Stimulated activated CD8-positive, alpha-beta memory T cell treated with anti-CD3 and anti-CD28 coated beads, Interleukin-7, amount 100 ng/mL, for 48 hours (primary cell): ENCODE measurements at regions not wholly inside any gene's neighbourhood (a gene's known extent, or its start where the extent isn't known, plus 50 kb on each side); places are given as distances from the start of the nearest gene placed in this dataset.

Experiments used
- DNase-seq, 2 donors: peaks; one replicate each; pipeline ENCODE4 v3.0.0-alpha.2; 2020; ENCODE audit warnings: low read depth in 1 of 2; ENCODE audit errors: extremely low read depth in 1 of 2

DNA sequence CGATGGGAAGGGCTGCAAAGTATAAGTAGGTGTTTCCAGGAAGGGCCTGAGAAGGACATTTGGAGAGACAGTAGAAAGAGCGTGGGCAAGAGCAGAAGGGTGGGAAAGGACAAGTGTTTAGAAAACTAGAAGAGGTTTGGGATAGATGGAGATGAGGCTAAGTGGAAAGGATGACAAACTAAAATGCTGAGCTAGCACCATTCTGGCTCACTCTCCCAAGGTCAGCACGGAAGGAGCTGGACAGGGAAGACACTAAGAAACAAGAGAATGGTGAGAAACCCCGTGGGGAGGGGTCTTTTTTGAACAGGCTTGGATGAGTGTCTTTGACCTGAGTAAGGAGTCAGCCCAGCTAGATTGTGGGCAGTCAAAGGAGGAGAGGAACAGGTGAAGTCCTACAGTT, 286.0 kb downstream of the CDK5RAP2 start:
- DNase-seq = no peak

DNA sequence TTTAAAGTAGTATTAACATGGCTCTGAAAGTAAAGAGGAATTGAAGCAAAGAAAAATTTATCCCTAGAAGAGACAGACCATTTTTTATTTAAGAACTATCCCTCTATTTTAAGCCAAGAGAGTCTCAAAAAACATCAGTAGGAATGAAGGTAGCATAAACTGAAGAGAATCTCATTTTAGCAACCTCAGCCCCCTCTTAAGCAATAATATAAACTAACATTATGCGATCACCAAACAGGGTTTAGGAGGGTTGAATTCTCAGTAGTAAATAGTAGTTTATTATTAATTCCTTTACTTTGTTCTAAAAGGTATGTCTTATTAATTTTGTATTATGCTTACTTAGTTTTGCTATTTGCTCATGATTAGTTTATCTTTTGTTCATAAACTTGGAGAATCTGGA, 287.4 kb downstream of the CDK5RAP2 start:
- no peak for DNase-seq

DNA sequence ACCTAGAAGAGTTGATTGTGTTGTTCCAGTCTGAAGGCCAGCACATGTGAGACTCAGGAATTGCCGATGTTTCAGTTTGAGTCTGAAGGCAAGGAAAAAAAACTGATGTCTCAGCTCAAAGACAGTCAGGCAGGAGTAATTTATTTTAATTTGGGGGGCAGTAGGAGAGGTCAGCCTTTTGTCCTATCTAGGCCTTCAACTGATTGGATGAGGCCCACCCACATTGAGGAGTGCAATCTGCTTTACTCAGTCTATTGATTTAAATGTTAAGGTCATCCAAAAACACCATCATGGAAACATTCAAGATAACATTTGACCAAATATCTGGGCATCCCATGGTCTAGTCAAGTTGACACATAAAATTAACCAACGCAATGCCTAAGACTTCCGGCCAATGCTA, 288.9 kb downstream of the CDK5RAP2 start:
- DNase-seq = no peak

DNA sequence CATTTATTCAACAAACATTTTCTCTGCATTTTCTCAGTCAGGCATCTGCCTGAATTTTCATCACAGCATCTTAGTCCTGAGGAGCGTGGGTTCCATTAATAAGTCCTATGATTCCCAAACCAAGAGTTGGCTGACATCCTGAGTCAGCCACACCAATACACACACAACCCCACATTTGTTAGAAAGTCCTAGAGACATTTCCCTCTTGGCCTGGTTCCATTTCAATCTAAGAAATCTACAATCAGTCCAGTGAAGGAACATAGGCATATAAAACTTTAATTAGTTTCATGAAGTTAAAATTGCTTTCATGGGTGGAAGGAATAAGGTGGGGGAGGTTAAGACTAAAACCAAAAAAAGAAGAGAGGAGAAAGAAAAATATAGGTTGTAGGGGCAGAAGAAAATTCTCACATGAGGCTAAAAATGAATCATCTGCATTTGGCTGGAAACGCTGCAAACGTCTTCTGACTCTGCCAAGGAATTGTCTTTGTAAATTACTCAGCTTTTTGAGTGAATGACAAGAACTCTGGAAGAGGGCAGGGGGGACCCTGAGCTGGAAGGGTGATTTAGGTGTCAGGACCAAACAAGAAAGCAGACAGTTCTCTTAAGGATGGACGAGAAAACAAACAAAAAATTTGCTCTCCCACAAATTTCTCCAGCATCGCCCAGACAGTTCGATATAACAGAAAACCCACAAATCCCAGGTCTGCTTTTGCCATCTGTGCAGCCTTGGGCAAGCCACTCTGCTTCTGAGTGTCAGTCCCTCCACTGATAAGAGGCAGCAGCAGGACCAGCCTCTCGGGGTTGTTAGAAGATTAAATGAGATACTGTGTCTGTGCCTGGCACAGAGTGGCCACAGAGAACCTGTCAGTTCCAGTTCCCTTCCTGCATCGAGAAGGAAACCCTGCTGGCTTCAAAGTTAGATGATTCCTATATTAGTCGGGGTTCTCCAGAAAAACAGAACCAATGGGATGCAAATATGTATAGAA, 289.7 kb downstream of the CDK5RAP2 start:
- no peak for DNase-seq

DNA sequence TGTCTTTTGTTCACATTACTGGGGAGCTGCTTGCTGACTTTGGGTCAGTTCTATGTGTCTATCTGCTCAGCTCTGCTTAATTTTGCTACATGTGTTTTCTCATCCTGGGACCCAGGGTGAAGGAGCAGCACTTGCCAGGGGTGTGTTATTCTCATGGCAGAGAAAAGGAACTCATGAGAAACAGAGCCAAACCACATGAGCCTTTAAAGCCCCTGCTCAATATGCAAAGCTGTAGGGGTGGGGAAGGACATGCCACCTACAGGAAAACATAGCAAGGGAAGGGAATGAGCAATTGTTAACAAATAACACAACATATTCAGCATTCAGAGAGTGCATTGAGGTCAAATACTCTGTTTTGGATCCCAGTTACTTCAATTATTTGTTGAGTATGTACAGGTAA, 290.9 kb downstream of the CDK5RAP2 start:
- DNase-seq = no peak

DNA sequence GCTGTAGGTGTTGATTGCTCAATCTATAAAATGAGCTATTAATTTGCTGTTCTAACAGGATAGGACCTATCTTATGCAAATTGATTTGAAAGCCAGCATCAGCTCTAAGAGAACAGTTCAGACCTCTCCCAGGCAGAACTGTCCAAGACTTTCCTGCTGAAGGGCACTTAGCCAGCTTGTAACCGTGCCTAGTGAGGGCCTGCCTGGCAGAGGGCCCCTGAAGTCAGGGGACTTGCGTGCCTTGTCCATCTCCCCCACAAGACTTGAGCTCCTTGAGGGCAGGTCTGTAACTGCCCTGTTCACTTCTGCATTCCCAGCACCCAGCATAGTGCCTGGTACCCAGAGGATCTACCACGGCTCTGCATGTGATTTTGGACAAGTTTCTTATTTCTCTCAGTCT, 293.4 kb downstream of the CDK5RAP2 start:
- DNase-seq = no peak

DNA sequence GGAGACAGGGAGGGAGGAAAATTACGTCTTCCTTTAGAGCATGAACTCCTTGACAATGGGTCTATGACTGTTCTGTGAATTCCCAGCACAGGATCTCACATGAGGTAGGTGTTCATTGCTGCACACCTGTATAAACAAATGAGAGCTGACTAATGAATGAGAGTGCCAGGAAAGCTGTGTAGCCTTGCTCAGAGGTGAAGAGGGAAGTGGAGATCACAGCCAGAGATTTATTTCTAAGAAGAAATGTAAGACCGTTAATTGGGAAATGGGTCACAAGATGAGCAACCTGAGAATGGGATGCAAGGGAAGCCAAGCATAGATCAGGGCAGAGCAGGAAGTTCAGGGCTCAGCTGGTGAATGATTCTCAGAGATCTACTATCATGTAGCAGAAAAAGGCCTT, 295.1 kb downstream of the CDK5RAP2 start:
- DNase-seq = no peak

DNA sequence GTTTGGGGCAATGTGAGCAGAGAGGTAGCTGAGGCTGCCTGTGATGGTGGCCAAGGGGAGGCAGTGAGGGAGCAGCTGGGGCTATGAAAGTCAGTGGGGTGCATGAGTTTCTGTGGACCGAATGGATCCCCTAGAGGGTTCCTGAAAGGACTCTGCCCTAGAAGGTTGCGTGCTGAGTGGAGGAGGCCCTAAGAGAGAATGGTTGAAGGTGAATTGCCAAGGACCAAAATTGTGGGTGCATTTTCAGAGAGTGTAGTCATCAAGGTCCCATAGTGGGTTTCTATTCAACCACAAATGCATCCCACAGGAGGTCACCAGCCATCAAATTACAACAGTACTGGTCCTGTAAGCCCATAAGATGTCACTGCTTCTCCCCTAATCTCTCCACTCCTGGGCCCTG, 298.3 kb downstream of the CDK5RAP2 start:
- DNase-seq = no peak

DNA sequence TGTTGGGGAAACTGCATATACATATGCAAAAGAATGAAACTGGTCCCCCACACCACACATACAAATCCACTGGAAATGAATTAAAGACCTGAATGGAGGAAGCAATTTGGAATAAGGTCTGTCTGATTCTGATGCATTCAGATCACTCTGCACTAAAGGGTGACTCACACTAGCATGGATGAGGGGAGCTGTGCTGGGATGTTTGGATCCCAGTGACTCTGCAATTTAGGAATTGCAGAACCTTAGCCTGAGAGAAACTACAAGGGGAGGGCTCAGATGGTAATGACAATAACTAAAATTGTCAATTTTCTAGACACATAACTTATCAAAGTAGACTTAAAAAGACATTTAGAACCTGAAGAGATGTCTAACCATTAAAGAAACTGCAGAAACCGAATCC, 312.0 kb downstream of the CDK5RAP2 start:
- no peak for DNase-seq

DNA sequence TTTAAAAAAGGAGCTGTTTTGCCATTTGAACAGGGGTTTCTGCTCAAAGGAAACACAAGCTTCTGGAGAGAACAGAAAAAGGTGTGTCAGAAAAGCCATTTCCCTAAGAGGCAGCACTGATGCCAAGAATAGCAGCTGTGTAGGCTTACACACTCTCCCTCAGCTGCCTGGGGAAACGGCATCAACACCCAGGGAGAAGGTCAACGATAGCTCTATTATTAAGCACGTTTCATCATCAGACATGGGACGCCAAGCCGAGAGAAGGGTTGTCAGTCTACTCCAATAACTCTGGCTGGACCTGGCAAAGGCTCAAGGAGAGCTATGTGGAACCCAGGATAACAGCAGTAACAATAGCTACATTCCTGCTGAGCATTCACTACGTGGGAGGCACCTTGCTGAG, 314.2 kb downstream of the CDK5RAP2 start:
- DNase-seq = no peak

DNA sequence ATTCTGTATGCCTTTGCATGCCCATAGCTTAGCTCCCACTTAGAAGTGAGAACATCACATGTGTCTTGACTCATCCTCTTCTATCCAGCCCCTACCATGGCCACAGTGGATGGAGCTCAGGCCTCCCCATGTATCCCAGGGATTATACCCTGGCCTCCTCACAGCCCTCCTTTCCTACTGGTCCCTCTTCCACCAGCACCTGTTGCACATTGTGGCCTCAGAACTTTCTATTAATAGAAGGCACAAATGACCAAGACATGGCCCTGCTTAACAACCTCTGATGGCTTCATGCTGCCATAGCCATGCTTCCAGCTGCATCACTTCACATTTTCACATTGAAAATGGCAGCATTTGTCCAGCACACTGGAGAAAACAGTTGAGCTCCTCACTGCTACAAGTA, 315.4 kb downstream of the CDK5RAP2 start:
- DNase-seq = no peak

DNA sequence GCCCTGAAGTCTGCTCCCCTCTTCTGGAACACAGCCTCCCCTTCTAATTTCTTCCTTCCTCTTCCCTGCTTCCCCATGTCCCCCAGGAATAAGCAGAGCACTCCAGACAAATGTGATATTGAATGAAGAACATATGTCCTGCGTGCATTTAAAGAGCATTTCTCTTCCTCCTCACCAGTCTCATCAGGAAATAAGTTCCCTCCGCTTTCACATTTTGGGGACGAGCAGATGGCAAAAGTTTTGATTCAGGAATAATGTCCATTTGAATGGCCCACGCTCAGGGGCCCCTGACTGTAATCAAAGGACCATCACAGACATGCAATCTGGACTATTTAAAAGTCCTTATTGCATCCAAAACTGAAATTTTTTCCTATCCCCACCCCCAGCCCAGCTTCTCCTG, 316.1 kb downstream of the CDK5RAP2 start:
- no peak for DNase-seq

DNA sequence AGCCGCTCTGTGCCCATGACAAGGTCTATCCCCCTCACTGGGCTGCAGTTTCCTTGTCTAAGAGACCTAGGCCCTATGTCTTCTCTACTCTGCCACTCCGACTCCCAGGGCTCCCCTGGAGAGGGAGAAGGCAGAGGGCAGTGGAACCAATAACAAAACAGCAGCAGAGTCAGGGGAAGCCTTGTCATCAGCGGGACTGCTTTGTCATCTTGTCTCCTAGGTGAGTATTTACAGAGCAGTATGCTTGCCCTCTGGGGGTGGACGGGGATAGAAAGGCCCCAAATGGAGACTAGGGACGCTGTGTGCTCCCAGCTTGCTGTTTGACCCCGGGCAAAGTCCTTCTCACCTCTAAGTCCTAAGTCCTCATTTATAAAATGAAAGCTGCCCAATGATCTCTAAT, 318.5 kb downstream of the CDK5RAP2 start:
- no peak for DNase-seq

DNA sequence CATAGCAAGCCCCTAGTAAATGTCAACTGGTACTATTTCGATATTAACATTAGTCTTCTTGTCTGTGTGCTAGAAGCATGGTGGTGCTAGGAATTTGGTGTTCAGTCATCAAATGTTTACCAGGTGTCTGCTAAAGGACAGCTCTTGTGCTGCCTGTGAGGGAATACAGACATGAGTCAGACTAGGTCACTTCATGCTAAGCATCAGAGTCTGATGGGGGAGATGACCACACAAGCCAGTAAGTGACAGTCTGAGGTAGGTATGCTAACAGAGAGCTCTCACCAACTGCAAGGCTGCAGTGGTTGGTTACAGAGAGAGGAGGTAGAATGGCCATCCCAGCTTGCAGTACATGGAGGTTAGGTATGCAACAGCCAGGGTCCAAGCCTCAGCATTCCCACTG, 320.9 kb downstream of the CDK5RAP2 start:
- no peak for DNase-seq

DNA sequence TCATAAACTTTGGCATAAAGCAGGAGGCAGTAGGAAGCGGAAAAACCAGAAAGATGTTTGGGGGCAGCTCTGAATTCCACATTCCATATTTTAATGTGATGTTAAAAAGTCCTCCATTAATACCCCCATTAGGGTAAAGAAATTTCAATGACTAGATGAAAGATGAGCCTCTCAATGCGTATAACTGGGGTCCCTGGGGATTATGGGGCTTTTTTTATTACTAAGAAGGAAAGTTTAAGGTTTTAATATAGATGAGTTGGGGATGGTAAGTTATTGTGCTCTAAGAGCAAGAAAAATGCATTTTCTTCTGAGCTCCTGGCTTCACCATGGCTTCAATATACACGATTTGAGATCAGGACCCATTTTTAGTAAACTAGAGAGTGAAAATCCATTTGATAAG, 321.9 kb downstream of the CDK5RAP2 start:
- no peak for DNase-seq

DNA sequence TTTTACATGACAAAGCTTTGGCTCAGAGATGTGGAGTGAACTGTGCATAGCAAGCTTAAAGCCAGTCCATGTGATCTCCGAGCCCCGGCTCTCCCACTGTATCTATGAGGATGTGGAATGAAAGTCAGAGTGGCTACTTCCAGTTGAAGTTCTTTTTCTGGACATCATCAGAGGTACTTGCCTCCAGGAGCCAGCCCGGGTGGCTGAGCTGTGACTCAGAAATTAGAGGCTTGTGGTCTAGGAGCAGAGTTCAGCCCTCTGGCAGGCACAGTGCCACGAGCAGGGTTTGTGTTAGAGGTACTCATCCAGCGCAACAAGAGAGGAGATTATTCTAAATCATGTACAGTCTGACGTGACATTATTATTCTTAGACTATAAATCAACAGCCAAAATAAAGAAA, 322.5 kb downstream of the CDK5RAP2 start:
- no peak for DNase-seq

DNA sequence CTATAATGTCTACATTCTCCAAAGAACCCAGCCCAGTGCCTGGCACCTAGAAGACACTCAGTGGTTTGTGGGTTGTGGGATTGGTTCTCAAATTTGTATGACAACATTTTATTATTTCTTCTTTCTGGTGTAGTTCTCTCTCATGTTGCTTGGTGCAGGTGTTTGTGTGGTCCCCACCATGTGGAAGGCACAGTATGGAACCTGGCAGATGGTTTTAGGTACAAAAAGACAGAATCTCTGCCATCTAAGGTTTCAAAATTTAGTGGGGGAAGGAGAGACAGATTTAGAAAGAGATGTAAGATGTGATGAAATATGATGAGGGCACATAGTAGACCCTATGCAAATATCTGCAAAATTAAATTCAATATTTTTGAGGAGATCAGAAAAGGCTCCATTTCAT, 323.8 kb downstream of the CDK5RAP2 start:
- DNase-seq = no peak

DNA sequence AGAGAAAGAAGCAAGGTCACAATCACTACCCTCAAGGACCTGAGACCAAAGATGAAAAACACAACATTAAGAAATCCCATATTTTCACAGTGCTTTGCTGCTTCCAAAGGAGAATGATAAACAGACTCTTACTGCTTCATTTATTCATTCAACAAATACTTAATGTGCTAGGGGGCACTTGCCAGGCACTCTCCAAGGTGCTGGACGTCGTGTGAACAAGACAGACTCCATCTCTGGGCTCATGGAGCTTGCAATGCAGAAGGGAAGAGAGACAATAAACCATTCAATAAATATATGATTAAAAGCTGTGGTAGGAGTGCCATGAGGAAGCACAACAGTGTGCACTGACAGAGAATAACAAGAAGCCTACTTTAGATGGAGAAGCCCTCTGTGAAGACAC, 327.7 kb downstream of the CDK5RAP2 start:
- no peak for DNase-seq

DNA sequence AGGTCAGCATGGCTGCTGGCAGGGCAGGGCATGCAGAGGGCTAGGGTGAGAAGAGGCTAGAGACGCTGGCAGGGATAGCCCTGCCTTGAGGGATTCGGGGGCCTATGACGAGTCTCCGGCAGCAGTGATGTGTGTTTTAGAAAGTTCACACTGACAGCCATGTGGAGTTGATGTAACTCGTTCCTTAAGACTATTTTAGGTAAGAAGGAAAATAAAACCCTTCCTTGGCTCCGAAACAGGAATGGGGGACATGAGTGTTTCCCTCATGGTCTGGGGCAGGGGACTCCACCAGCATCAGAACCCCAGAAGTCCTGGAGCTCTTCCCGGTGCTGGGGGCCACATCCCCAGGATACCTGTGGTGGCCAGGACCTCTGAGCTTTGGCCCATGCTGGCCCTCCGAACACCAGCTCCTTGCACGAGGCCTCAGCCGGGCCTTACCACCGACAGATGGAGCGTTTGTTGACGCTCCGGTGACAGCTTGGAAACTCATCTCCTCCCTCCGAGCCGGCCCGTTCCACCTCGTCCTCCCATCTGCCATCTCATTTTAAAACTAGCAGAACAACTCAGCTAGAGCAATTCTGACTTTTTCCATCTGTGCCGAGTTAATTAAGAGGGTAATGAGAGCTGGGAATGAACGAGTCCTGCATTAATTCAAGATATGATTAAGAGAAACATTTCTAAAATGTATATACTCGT, 337.7 kb downstream of the CDK5RAP2 start:
- no peak for DNase-seq

DNA sequence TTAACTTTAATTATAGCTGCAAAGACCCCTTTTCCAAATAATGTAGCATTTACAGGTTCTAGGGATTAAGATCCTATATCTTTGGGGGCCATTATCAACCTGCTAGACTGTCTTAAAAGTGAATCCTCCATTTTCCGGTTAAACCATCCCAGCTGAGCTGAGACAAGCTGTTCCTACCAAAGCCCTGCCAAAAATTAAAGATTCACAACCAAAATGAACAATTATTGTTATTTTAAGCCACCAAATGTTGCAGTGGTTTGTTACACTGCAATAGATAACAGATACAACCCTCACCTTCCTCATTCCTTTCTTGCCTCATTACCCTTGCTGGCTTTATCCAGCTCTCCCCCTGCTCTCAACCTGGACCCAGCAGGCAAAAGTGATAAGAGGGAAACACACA, 343.4 kb downstream of the CDK5RAP2 start:
- no peak for DNase-seq

DNA sequence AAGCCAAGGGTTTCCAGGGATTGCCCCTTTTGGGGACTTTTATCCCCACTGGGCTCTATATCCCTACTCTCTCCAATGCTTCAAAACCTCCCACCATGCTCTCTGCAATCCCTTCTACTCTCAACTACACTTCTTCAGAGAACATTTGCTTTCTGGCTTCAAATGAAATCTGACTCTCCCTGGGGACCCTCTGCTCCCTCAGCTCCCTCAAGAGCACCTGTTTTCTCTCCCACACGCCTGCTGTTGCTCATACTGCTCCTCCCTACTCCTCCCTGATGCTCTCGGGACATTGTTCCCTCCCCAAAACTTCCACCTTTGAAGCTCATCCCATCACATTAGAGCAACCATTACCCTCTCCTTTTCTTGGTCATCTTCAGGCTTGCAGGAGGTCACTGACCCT, 344.9 kb downstream of the CDK5RAP2 start:
- DNase-seq = no peak

DNA sequence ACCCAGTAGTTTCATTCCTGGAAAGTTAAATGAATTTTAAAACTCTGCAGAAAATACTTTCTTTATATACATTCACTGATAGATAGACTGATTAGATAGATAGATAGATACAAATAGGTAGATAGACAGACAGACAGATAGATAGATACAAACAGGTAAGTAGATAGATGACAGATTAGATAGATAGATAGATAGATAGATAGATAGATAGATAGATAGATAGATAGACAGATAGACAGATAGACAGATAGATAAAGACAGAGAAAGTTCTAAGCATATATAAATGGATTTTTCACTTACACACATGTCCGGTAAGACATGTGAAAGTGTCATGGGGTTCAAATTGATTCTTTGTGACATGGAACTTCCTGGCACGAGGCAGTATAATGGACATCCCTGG, 349.7 kb downstream of the CDK5RAP2 start:
- DNase-seq = no peak
